Stomach (tissue), 8 donors: ENCODE measurements at regions not wholly inside any gene's neighbourhood (a gene's known extent, or its start where the extent isn't known, plus 50 kb on each side); places are given as distances from the start of the nearest gene placed in this dataset.
A peak's percentile ranks its signal among the peaks of the same experiment; 100 is the strongest.

Experiments used
- DNase-seq, 2 donors: peaks; one replicate each; pipeline versions ENCODE4 v3.0.0 to v3.0.0-alpha.2; 2013 to 2019
- H3K27ac ChIP-seq, 5 donors: fragments of 200-600 bp in 4 of 5; sonication (generic) in 4 of 5; one replicate each; pipeline ENCODE4 v1.5.1; 2013 to 2019; ENCODE audit warnings: mild to moderate bottlenecking in 1 of 5, moderate library complexity in 1 of 5
- H3K27me3 ChIP-seq, 3 donors: fragments of 200-600 bp; sonication (generic); one replicate each; pipeline ENCODE4 v1.5.1; 2017 to 2019; ENCODE audit warnings: mixed run types in 1 of 3
- H3K36me3 ChIP-seq, 4 donors: fragments of 200-600 bp; sonication (generic); 1 replicate in 3 of 4; 2 replicates in 1 of 4; pipeline ENCODE4 v1.5.1; 2016 to 2019
- H3K4me1 ChIP-seq, 4 donors: fragments of 200-600 bp; sonication (generic); one replicate each; pipeline ENCODE4 v1.5.1; 2016 to 2019
- H3K4me3 ChIP-seq, 4 donors: fragments of 200-600 bp; sonication (generic) in 3 of 4; one replicate each; pipeline ENCODE4 v1.5.1; 2016 to 2019; ENCODE audit warnings: mild to moderate bottlenecking in 1 of 4
- H3K9me3 ChIP-seq, 4 donors: fragments of 200-600 bp; sonication (generic); one replicate each; pipeline ENCODE4 v1.5.1; 2016 to 2019
- CTCF ChIP-seq, 7 experiments: fragments of 450-650 bp in 4 of 7; fragments of 200-600 bp in 3 of 7; sonication (generic) in 3 of 7; IDR thresholded peaks; one replicate each; pipeline ENCODE4 v1.5.1; 2016 to 2019; ENCODE audit warnings: antibody characterized with exemption in 7 of 7, control low read depth in 2 of 7, mild to moderate bottlenecking in 1 of 7
- EP300 ChIP-seq: sonication (generic); formaldehyde crosslinking; IDR thresholded peaks from one replicate; pipeline ENCODE4 v1.6.1; 2017; ENCODE audit warnings: antibody characterized with exemption
- POLR2A ChIP-seq, 4 donors: fragments of 450-650 bp; IDR thresholded peaks; one replicate each; pipeline ENCODE4 v1.6.1; 2016; ENCODE audit warnings: antibody characterized with exemption in 4 of 4, control low read depth in 2 of 4, mild to moderate bottlenecking in 1 of 4, moderate library complexity in 1 of 4
- POLR2AphosphoS5 ChIP-seq, 3 donors: sonication (generic); formaldehyde crosslinking; IDR thresholded peaks; one replicate each; pipeline ENCODE4 v1.6.1; 2016; ENCODE audit warnings: antibody characterized with exemption in 3 of 3
- WGBS, 5 donors: extraction: QIAGEN DNeasy Blood & Tissue Kit in 3 of 5; methylation state at CpG; one replicate each; pipeline versions ENCODE4 v1.1.5 to v1.1.7; 2013 to 2018; 5-methylcytosine and 5-hydroxymethylcytosine counted together
- intact Hi-C: fragments of 100-400 bp; cut with DNase I; formaldehyde crosslinking; loops from one replicate; pipeline ENCODE4 v1.15.1; 2023; ENCODE audit warnings: low total_unique reads
- donor health status: healthy with polysubstance abuse.
- donor health status: Bipolar disorder and iron deficiency.
- donor health status: healthy.

GRCh38 chr2:234433201-234433600, 63.7 kb downstream of the ARL4C start:
- Histone ChIP-seq H3K27me3 (no peaks in the 10 kb centered on the region), H3K27ac (no peak overlapping the region), H3K9me3 (no peaks in the 10 kb centered on the region), H3K36me3 (no peaks in the 10 kb centered on the region), H3K4me1 (peaks cover 0 to under 1% (median under 1%) of the 10 kb centered on the region in 4 donors), H3K4me3 (no peak overlapping the region)
- TF ChIP-seq POLR2A (IDR thresholded peaks at IDR 0.05) = no peak
- TF ChIP-seq EP300 = no peak
- TF ChIP-seq POLR2AphosphoS5 (IDR thresholded peaks at IDR 0.05) = no peak
- no peak for TF ChIP-seq CTCF (IDR thresholded peaks at IDR 0.05)
- DNase-seq = peak in 1 of 2 donors; percentile 37
- WGBS, 5 donors = 57 to 91% (median 76%) methylated on average over 3 of the region's 3 CpGs
- intact Hi-C loops = no loop called here

GRCh38 chr2:234430871-234431270, 66.0 kb downstream of the ARL4C start:
- 66 to 80% (median 73%) methylated on average over 2 of the region's 2 CpGs for WGBS, 5 donors
- DNase-seq = no peak
- H3K27ac ChIP-seq = no peak overlapping the region
- intact Hi-C loops = no loop called here
- no peaks in the 10 kb centered on the region for H3K36me3 ChIP-seq
- no peak for TF ChIP-seq CTCF (IDR thresholded peaks at IDR 0.05)
- TF ChIP-seq POLR2A (IDR thresholded peaks at IDR 0.05) = no peak
- no peak for TF ChIP-seq POLR2AphosphoS5 (IDR thresholded peaks at IDR 0.05)
- TF ChIP-seq EP300 = no peak
- peaks cover 0 to 15% (median 3%) of the 10 kb centered on the region in 4 donors for H3K4me1 ChIP-seq
- no peaks in the 10 kb centered on the region for H3K9me3 ChIP-seq
- no peak overlapping the region for H3K4me3 ChIP-seq
- H3K27me3 ChIP-seq = no peaks in the 10 kb centered on the region

GRCh38 chr2:234429265-234429664, 67.6 kb downstream of the ARL4C start:
- H3K9me3 ChIP-seq = no peaks in the 10 kb centered on the region
- intact Hi-C loops = no loop called here
- H3K4me3 ChIP-seq = no peak overlapping the region
- H3K36me3 ChIP-seq = no peaks in the 10 kb centered on the region
- no peak for TF ChIP-seq EP300
- no peak for TF ChIP-seq CTCF (IDR thresholded peaks at IDR 0.05)
- no peak for TF ChIP-seq POLR2A (IDR thresholded peaks at IDR 0.05)
- no peaks in the 10 kb centered on the region for H3K27me3 ChIP-seq
- DNase-seq = no peak
- WGBS, 5 donors = 76 to 90% (median 82%) methylated on average over 5 of the region's 5 CpGs
- H3K27ac ChIP-seq = no peak overlapping the region
- H3K4me1 ChIP-seq = peaks cover 0 to 18% (median 5%) of the 10 kb centered on the region in 4 donors

GRCh38 chr2:234427081-234428061, 69.5 kb downstream of the ARL4C start:
- H3K4me1 ChIP-seq = peaks cover 0 to 26% (median 6%) of the 10 kb centered on the region in 4 donors

More at GRCh38 chr2:234427081-234428061, 69.5 kb downstream of the ARL4C start:
- intact Hi-C loops = no loop called here
- no peak overlapping the region for H3K4me3 ChIP-seq
- no peaks in the 10 kb centered on the region for H3K9me3 ChIP-seq
- no peaks in the 10 kb centered on the region for H3K36me3 ChIP-seq
- TF ChIP-seq POLR2AphosphoS5 (IDR thresholded peaks at IDR 0.05) (no peak), CTCF (IDR thresholded peaks at IDR 0.05) (no peak), EP300 (no peak), POLR2A (IDR thresholded peaks at IDR 0.05) (no peak)
- peak overlapping the region in 2 of 5 donors; percentile 42 to 55 for H3K27ac ChIP-seq
- DNase-seq = peak in 1 of 2 donors; percentile 78
- no peaks in the 10 kb centered on the region for H3K27me3 ChIP-seq
- WGBS, 5 donors = 52 to 65% (median 57%) methylated on average over 11 to 15 of the region's 15 CpGs
